ENCODE measurements at regions not wholly inside any gene's neighbourhood (a gene's known extent, or its start where the extent isn't known, plus 50 kb on each side); places are given as distances from the start of the nearest gene placed in this dataset.

DNA sequence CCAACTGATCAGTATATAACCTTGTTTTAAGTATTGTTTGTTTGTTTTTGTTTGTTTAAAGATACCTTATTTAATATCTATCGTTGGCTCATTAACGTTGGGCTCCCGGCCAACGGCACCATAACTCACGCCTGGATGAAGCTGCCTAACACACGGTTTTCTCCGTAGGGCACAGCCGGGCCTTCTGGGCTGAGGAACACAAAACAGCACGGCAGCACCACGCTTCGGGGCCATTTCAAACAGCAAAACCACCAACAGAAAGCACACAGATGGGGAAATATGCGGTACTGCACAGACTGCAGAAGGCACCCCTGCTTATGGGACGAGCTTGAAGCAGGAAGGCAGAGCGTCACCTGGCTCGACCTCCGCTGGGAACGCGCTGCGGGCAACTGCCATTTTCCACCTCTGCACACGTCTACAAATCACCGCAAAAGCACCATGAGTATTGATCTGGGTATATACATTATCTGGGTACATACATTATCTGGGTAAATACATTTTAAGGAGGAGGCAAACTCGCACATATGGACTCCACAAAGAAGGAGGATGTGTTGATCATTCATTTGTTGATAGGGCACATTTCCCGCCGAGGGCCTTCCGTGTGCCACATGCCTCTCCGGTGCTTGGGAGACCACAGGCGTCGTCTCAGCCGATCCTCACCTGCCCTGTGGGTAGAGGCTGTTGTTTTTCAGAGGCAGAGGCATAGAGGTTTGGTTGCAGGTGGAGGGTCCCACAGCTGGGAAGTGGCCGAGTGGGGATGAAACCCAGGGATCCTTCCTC lies 123.7 kb upstream of the ATP2B2 start:
- TF ChIP-seq, protein P1, sequence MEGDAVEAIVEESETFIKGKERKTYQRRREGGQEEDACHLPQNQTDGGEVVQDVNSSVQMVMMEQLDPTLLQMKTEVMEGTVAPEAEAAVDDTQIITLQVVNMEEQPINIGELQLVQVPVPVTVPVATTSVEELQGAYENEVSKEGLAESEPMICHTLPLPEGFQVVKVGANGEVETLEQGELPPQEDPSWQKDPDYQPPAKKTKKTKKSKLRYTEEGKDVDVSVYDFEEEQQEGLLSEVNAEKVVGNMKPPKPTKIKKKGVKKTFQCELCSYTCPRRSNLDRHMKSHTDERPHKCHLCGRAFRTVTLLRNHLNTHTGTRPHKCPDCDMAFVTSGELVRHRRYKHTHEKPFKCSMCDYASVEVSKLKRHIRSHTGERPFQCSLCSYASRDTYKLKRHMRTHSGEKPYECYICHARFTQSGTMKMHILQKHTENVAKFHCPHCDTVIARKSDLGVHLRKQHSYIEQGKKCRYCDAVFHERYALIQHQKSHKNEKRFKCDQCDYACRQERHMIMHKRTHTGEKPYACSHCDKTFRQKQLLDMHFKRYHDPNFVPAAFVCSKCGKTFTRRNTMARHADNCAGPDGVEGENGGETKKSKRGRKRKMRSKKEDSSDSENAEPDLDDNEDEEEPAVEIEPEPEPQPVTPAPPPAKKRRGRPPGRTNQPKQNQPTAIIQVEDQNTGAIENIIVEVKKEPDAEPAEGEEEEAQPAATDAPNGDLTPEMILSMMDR (IDR thresholded peaks at IDR 0.05): no peak
- no peak for TF ChIP-seq POLR2A (IDR thresholded peaks at IDR 0.05)
